ENCODE measurements at regions not wholly inside any gene's neighbourhood (a gene's known extent, or its start where the extent isn't known, plus 50 kb on each side); places are given as distances from the start of the nearest gene placed in this dataset.

- TF ChIP-seq ATF2 (IDR thresholded peaks at IDR 0.05; ENCODE audit: low read length) (no peak), CREB1 (IDR thresholded peaks at IDR 0.05) (no peak), USF2 (IDR thresholded peaks at IDR 0.05; ENCODE audit: low read length) (no peak)
Observed at GRCh38 chr9:78775211-78775610, 478.3 kb downstream of the PSAT1 start (continued).
